HG03066 (cell line): ENCODE measurements at regions not wholly inside any gene's neighbourhood (a gene's known extent, or its start where the extent isn't known, plus 50 kb on each side); places are given as distances from the start of the nearest gene placed in this dataset.
"Not testable (repeated sequence)": the region's sequence is repeated elsewhere in the genome, so short reads cannot be mapped to it uniquely, and the experiment has no call there.

Experiments used
- ATAC-seq: cut with Tn5 transposase; IDR thresholded peaks from one replicate; pipeline ENCODE4 v1.9.1; 2021; ENCODE audit warnings: low read depth; ENCODE audit not compliant: unreplicated experiment

GRCh38 chr20:22529150-22530019 lies 55.0 kb downstream of the FOXA2 start:
- no peak for ATAC-seq

- ATAC-seq = no peak
Observed at GRCh38 chr20:22526512-22527012, 57.8 kb downstream of the FOXA2 start.

- no peak for ATAC-seq
Observed at GRCh38 chr20:22525821-22526220, 58.6 kb downstream of the FOXA2 start.

- ATAC-seq = no peak
Observed at GRCh38 chr20:22525069-22525820, 59.1 kb downstream of the FOXA2 start.

GRCh38 chr20:22524393-22525015 lies 59.9 kb downstream of the FOXA2 start:
- ATAC-seq = no peak

- no peak for ATAC-seq
Observed at GRCh38 chr20:22523499-22524392, 60.6 kb downstream of the FOXA2 start.

GRCh38 chr20:22523128-22523498 lies 61.3 kb downstream of the FOXA2 start:
- ATAC-seq = no peak

- ATAC-seq = no peak
Observed at GRCh38 chr20:22522701-22523100, 61.7 kb downstream of the FOXA2 start.

- ATAC-seq = not testable (repeated sequence)
Observed at GRCh38 chr20:22521940-22522339, 62.4 kb downstream of the FOXA2 start.

- ATAC-seq = no peak
Observed at GRCh38 chr20:22520381-22520780, 64.0 kb downstream of the FOXA2 start.

GRCh38 chr20:22515264-22515663 lies 69.1 kb downstream of the FOXA2 start:
- ATAC-seq = no peak

GRCh38 chr20:22513574-22513973 lies 70.8 kb downstream of the FOXA2 start:
- no peak for ATAC-seq

GRCh38 chr20:22512911-22513489 lies 71.4 kb downstream of the FOXA2 start:
- no peak for ATAC-seq

GRCh38 chr20:22511943-22512910 lies 72.1 kb downstream of the FOXA2 start:
- no peak for ATAC-seq

GRCh38 chr20:22509843-22510147 lies 74.6 kb downstream of the FOXA2 start:
- no peak for ATAC-seq

GRCh38 chr20:22509090-22509842 lies 75.1 kb downstream of the FOXA2 start:
- ATAC-seq = no peak

GRCh38 chr20:22508426-22508825 lies 75.9 kb downstream of the FOXA2 start:
- no peak for ATAC-seq
